ENCODE measurements at regions not wholly inside any gene's neighbourhood (a gene's known extent, or its start where the extent isn't known, plus 50 kb on each side); places are given as distances from the start of the nearest gene placed in this dataset.

DNA sequence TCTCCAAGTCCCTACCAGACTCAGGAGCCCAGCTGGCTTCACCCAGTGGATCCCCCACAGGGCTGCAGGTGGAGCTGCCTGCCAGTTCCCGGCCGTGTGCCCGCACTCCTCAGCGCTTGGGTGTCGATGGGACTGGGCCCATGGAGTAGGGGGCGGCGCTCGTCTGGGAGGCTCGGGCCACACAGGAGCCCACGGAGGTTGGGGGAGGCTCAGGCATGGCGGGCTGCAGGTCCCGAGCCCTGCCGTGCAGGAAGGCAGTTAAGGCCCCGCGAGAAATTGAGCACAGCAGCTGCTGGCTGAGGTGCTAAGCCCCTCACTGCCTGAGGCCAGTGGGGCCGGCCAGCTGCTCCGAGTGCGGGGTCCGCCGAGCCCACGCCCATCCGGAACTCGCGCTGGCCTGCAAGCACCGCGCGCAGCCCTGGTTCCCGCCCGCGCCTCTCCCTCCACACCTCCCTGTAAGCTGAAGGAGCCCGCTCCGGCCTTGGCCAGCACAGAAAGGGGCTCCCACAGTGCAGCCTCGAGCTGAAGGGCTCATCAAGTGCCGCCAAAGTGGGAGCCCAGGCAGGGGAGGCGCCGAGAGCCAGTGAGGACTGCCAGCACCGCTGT is 1771.1 kb downstream of the OLFM4 start:
- TF ChIP-seq POLR2AphosphoS5 (IDR thresholded peaks at IDR 0.05) (no peak), TAF1 (IDR thresholded peaks at IDR 0.05; ENCODE audit: low read depth) (no peak), SMC3 (conservative IDR thresholded peaks at IDR 0.05; ENCODE audit: poor library complexity) (no peak)
- TF ChIP-seq, protein P1, sequence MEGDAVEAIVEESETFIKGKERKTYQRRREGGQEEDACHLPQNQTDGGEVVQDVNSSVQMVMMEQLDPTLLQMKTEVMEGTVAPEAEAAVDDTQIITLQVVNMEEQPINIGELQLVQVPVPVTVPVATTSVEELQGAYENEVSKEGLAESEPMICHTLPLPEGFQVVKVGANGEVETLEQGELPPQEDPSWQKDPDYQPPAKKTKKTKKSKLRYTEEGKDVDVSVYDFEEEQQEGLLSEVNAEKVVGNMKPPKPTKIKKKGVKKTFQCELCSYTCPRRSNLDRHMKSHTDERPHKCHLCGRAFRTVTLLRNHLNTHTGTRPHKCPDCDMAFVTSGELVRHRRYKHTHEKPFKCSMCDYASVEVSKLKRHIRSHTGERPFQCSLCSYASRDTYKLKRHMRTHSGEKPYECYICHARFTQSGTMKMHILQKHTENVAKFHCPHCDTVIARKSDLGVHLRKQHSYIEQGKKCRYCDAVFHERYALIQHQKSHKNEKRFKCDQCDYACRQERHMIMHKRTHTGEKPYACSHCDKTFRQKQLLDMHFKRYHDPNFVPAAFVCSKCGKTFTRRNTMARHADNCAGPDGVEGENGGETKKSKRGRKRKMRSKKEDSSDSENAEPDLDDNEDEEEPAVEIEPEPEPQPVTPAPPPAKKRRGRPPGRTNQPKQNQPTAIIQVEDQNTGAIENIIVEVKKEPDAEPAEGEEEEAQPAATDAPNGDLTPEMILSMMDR (IDR thresholded peaks at IDR 0.05; ENCODE audit: poor library complexity, severe bottlenecking): no peak
